ENCODE measurements at regions not wholly inside any gene's neighbourhood (a gene's known extent, or its start where the extent isn't known, plus 50 kb on each side); places are given as distances from the start of the nearest gene placed in this dataset.
"Not testable (repeated sequence)": the region's sequence is repeated elsewhere in the genome, so short reads cannot be mapped to it uniquely, and the experiment has no call there.

DNA sequence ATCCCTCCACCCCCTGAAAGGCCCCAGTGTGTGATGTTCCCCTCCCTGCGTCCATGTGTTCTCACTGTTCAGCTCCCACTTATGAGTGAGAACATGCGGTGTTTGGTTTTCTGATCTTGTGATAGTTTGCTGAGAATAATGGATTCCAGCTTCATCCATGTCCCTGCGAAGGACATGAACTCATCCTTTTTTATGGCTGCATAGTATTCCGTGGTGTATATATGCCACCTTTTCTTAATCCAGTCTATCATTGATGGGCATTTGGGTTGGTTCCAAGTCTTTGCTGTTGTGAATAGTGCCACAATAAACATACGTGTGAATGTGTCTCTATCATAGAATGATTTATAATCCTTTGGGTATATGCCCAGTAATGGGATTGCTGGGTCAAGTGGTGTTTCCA lies 55.8 kb upstream of the IRX2 start:
- TF ChIP-seq, protein P1, sequence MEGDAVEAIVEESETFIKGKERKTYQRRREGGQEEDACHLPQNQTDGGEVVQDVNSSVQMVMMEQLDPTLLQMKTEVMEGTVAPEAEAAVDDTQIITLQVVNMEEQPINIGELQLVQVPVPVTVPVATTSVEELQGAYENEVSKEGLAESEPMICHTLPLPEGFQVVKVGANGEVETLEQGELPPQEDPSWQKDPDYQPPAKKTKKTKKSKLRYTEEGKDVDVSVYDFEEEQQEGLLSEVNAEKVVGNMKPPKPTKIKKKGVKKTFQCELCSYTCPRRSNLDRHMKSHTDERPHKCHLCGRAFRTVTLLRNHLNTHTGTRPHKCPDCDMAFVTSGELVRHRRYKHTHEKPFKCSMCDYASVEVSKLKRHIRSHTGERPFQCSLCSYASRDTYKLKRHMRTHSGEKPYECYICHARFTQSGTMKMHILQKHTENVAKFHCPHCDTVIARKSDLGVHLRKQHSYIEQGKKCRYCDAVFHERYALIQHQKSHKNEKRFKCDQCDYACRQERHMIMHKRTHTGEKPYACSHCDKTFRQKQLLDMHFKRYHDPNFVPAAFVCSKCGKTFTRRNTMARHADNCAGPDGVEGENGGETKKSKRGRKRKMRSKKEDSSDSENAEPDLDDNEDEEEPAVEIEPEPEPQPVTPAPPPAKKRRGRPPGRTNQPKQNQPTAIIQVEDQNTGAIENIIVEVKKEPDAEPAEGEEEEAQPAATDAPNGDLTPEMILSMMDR (IDR thresholded peaks at IDR 0.05 in 2 of 3, conservative IDR thresholded peaks at IDR 0.05 in 1 of 3; ENCODE audit: borderline replicate concordance in 1 of 3, insufficient read depth in 1 of 3, low read depth in 2 of 3, low read length in 2 of 3): not testable (repeated sequence)
- TF ChIP-seq POLR2AphosphoS5 (IDR thresholded peaks at IDR 0.05; ENCODE audit: low read depth, low read length): not testable (repeated sequence)
- TF ChIP-seq, protein P2, sequence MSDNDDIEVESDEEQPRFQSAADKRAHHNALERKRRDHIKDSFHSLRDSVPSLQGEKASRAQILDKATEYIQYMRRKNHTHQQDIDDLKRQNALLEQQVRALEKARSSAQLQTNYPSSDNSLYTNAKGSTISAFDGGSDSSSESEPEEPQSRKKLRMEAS (IDR thresholded peaks at IDR 0.05): not testable (repeated sequence)
